PC-9 (cell line): ENCODE measurements at regions not wholly inside any gene's neighbourhood (a gene's known extent, or its start where the extent isn't known, plus 50 kb on each side); places are given as distances from the start of the nearest gene placed in this dataset.
A peak's percentile ranks its signal among the peaks of the same experiment; 100 is the strongest.
"Not testable (repeated sequence)": the region's sequence is repeated elsewhere in the genome, so short reads cannot be mapped to it uniquely, and the experiment has no call there.

ENCODE experiments used
- BruUV-seq: library from RNA; stranded (reverse); fragments of 400-500 nt; replicated peaks from 2 replicates; lab custom pipeline; 2021; lab: Mats Ljungman, UMichigan
- CTCF ChIA-PET: fragments of 300-600 bp; sonication (Branson Sonifier 250); formaldehyde crosslinking; loops from one replicate; lab custom pipeline; 2022; ENCODE audit warnings: antibody characterized with exemption; lab: Charles Lee
- POLR2A ChIA-PET: fragments of 300-600 bp; sonication (Branson Sonifier 250); formaldehyde crosslinking; loops from one replicate; lab custom pipeline; 2022; ENCODE audit warnings: antibody characterized with exemption; ENCODE audit not compliant: unreplicated experiment; lab: Charles Lee
- DNase-seq, 2 experiments: peaks; one replicate each; pipeline versions ENCODE4 v3.0.0 to v3.0.0-alpha.2; 2015 to 2022; ENCODE audit warnings: mixed read lengths in 1 of 2
- H2AFZ ChIP-seq: fragments of 200-600 bp; sonication (generic); 2 replicates; pipeline ENCODE4 v1.8.1; 2017; ENCODE audit warnings: antibody characterized with exemption
- H3F3A ChIP-seq: fragments of 200-600 bp; sonication (generic); 2 replicates; pipeline ENCODE4 v1.8.1; 2017; ENCODE audit warnings: antibody characterized with exemption, mild to moderate bottlenecking, low read depth; ENCODE audit not compliant: insufficient read depth
- H3K27ac ChIP-seq: fragments of 200-600 bp; sonication (generic); 2 replicates; pipeline ENCODE4 v1.6.1; 2016; ENCODE audit warnings: mixed run types
- H3K27me3 ChIP-seq: fragments of 200-600 bp; sonication (generic); 2 replicates; pipeline ENCODE4 v1.6.1; 2016; ENCODE audit warnings: low read depth, mixed run types; ENCODE audit not compliant: insufficient read depth
- H3K36me3 ChIP-seq: fragments of 200-600 bp; sonication (generic); 2 replicates; pipeline ENCODE4 v1.6.1; 2016; ENCODE audit warnings: low read depth, mixed run types
- H3K4me1 ChIP-seq: fragments of 200-600 bp; sonication (generic); replicated peaks from 2 replicates; pipeline ENCODE4 v1.6.1; 2016; ENCODE audit warnings: mixed run types; ENCODE audit not compliant: insufficient read depth
- H3K4me2 ChIP-seq: fragments of 200-600 bp; sonication (generic); 2 replicates; pipeline ENCODE4 v1.6.1; 2017; ENCODE audit warnings: mixed run types
- H3K4me3 ChIP-seq: fragments of 200-600 bp; sonication (generic); 2 replicates; pipeline ENCODE4 v1.6.1; 2016; ENCODE audit warnings: mixed run types
- H3K79me2 ChIP-seq: fragments of 200-600 bp; sonication (generic); 2 replicates; pipeline ENCODE4 v1.6.1; 2017; ENCODE audit warnings: low read depth, mixed run types
- H3K9me2 ChIP-seq: fragments of 200-600 bp; sonication (generic); 2 replicates; pipeline ENCODE4 v1.8.1; 2017; ENCODE audit warnings: mild to moderate bottlenecking; ENCODE audit not compliant: insufficient read depth
- H3K9me3 ChIP-seq: fragments of 200-600 bp; sonication (generic); 2 replicates; pipeline ENCODE4 v1.8.1; 2016; ENCODE audit warnings: low read depth; ENCODE audit not compliant: insufficient read depth
- H4K20me1 ChIP-seq: fragments of 200-600 bp; sonication (generic); 2 replicates; pipeline ENCODE4 v1.8.1; 2017; ENCODE audit not compliant: insufficient read depth
- EZH2 ChIP-seq: fragments of 200-600 bp; sonication (generic); IDR thresholded peaks from 2 replicates; pipeline ENCODE4 v1.8.0; 2017; ENCODE audit warnings: antibody characterized with exemption, low read depth
- intact Hi-C: fragments of 100-400 bp; cut with micrococcal nuclease; formaldehyde crosslinking; loops from one replicate; pipeline ENCODE4 v1.10.0; 2022; ENCODE audit not compliant: unreplicated experiment
- TF ChIP-seq, protein P1 (sequence below): fragments of 200-600 bp; sonication (generic); conservative IDR thresholded peaks from 2 replicates; pipeline ENCODE4 v1.6.1; 2017; ENCODE audit warnings: mixed run types, antibody characterized with exemption, mild to moderate bottlenecking, moderate library complexity

DNA sequence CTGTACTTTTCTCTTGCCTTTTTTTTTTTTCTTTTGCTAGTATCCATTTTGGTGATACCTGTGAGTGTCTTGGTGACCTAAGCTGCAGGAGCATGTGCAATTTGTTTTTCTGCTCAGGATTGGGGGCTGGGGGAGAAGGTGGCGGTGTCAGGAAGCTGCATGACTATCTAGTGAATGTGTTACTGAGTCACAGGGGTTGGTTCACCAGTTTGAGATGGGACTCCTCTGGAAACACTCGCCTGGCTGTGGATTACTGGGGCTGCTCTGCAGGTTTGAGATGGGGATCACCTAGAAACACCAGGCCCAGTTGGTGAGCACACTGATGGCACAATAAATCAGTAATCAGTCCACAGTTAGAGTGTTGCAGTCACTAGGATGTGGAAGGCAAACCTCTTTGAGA is 447.9 kb downstream of the SPATA31D1 start:
- no peak overlapping the region for H2AFZ ChIP-seq
- no peaks in the 10 kb centered on the region for H3K79me2 ChIP-seq
- peak in 1 of 2 experiments; percentile 16 for DNase-seq
- POLR2A ChIA-PET: no interaction called here
- no peak overlapping the region for H3K27ac ChIP-seq
- intact Hi-C loops: no loop called here
- no TSS peak for BruUV-seq
- TF ChIP-seq EZH2: no peak
- TF ChIP-seq, protein P1, sequence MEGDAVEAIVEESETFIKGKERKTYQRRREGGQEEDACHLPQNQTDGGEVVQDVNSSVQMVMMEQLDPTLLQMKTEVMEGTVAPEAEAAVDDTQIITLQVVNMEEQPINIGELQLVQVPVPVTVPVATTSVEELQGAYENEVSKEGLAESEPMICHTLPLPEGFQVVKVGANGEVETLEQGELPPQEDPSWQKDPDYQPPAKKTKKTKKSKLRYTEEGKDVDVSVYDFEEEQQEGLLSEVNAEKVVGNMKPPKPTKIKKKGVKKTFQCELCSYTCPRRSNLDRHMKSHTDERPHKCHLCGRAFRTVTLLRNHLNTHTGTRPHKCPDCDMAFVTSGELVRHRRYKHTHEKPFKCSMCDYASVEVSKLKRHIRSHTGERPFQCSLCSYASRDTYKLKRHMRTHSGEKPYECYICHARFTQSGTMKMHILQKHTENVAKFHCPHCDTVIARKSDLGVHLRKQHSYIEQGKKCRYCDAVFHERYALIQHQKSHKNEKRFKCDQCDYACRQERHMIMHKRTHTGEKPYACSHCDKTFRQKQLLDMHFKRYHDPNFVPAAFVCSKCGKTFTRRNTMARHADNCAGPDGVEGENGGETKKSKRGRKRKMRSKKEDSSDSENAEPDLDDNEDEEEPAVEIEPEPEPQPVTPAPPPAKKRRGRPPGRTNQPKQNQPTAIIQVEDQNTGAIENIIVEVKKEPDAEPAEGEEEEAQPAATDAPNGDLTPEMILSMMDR: no peak
- no peak overlapping the region for H3K4me3 ChIP-seq
- CTCF ChIA-PET: interaction anchor here (0.7 kb wide), 1 partner anchor 1035 kb away, joined by 4 read pairs; no protein-coding TSS in a partner anchor
- no peak overlapping the region; the same call in 1 of the 2 replicates for H3K4me2 ChIP-seq
- H3K4me1 ChIP-seq: no peaks in the 10 kb centered on the region
- H3K36me3 ChIP-seq: no peaks in the 10 kb centered on the region
- no peaks in the 10 kb centered on the region for H3F3A ChIP-seq
- no peaks in the 10 kb centered on the region for H3K9me2 ChIP-seq
- no peaks in the 10 kb centered on the region for H3K27me3 ChIP-seq
- H4K20me1 ChIP-seq: no peaks in the 10 kb centered on the region
- H3K9me3 ChIP-seq: peaks cover 6% of the 10 kb centered on the region; the same call in 1 of the 2 replicates

DNA sequence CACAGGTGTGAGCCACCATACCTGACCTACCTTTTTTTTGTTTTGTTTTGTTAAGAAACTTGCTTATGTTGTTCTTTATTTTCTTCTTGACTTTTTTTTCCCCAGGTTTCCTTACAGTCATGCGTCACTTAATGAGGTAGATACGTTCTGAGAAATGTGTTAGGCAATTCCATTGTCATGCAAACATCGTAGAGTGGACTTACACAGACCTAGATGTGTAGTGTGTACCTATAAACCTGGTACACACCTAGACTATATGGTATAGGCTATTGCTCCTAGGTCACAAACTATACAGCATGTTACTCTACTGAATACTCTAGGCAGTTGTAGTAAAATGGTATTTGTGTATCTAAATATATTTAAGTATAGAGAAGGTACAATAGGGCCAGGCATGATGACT is 448.6 kb downstream of the SPATA31D1 start:
- BruUV-seq, H3K4me2 ChIP-seq, H3K9me3 ChIP-seq, H3K79me2 ChIP-seq, H3K9me2 ChIP-seq, H3K27ac ChIP-seq, H4K20me1 ChIP-seq, H3K4me1 ChIP-seq, DNase-seq, H3K36me3 ChIP-seq, H3F3A ChIP-seq, POLR2A ChIA-PET, H3K27me3 ChIP-seq, CTCF ChIA-PET, H2AFZ ChIP-seq, intact Hi-C loops, H3K4me3 ChIP-seq: not testable (repeated sequence)

- TF ChIP-seq, protein P1: no peak
- no peak for TF ChIP-seq EZH2
- Histone ChIP-seq H3K4me1 (no peaks in the 10 kb centered on the region), H3K4me3 (no peak overlapping the region), H3K27me3 (no peaks in the 10 kb centered on the region), H3K9me2 (no peaks in the 10 kb centered on the region), H3K9me3 (peaks cover 6% of the 10 kb centered on the region; the same call in 1 of the 2 replicates), H3K79me2 (no peaks in the 10 kb centered on the region), H2AFZ (no peak overlapping the region), H3F3A (no peaks in the 10 kb centered on the region), H4K20me1 (no peaks in the 10 kb centered on the region), H3K36me3 (no peaks in the 10 kb centered on the region), H3K4me2 (no peak overlapping the region), H3K27ac (no peak overlapping the region)
- ChIA-PET CTCF (no interaction called here), POLR2A (no interaction called here)
- intact Hi-C loops: no loop called here
- DNase-seq: no peak
- no TSS peak for BruUV-seq
Measured at GRCh38 chr9:82438581-82438980, 450.0 kb downstream of the SPATA31D1 start.

- intact Hi-C loops: no loop called here
- no peak for TF ChIP-seq EZH2
- TF ChIP-seq, protein P1: no peak
- H3K79me2 ChIP-seq: no peaks in the 10 kb centered on the region
- H3F3A ChIP-seq: no peaks in the 10 kb centered on the region
- no peak overlapping the region for H3K4me3 ChIP-seq
- H3K27me3 ChIP-seq: no peaks in the 10 kb centered on the region
- H3K4me1 ChIP-seq: no peaks in the 10 kb centered on the region
- H3K4me2 ChIP-seq: no peak overlapping the region
- H3K36me3 ChIP-seq: no peaks in the 10 kb centered on the region
- no peak for DNase-seq
- H3K9me3 ChIP-seq: peaks cover 6% of the 10 kb centered on the region; the same call in 1 of the 2 replicates
- H3K27ac ChIP-seq: no peak overlapping the region
- ChIA-PET CTCF (no interaction called here), POLR2A (no interaction called here)
- no peak overlapping the region for H2AFZ ChIP-seq
- no TSS peak for BruUV-seq
- no peaks in the 10 kb centered on the region for H4K20me1 ChIP-seq
- no peaks in the 10 kb centered on the region for H3K9me2 ChIP-seq
Measured at GRCh38 chr9:82443312-82443711, 454.7 kb downstream of the SPATA31D1 start.
